ENCODE measurements at regions not wholly inside any gene's neighbourhood (a gene's known extent, or its start where the extent isn't known, plus 50 kb on each side); places are given as distances from the start of the nearest gene placed in this dataset.

GRCh38 chr17:59456923-59457615 lies 108.3 kb upstream of the DHX40 start:
- Histone ChIP-seq H3K9me2 (replicated peaks; ENCODE audit: insufficient read depth) (no peaks in the 10 kb centered on the region), H2AFZ (no peak overlapping the region), H3K27ac (no peak overlapping the region), H3K4me1 (ENCODE audit: insufficient read depth) (no peaks in the 10 kb centered on the region), H3K79me2 (no peaks in the 10 kb centered on the region), H3K9me3 (ENCODE audit: low read depth) (no peaks in the 10 kb centered on the region), H4K20me1 (ENCODE audit: insufficient read depth, poor library complexity, severe bottlenecking) (no peaks in the 10 kb centered on the region), H3K27me3 (no peaks in the 10 kb centered on the region), H3K4me2 (no peak overlapping the region), H3K36me3 (replicated peaks; ENCODE audit: insufficient read depth, low read depth) (no peaks in the 10 kb centered on the region), H3K4me3 (no peak overlapping the region)
- 80% methylated on average over 5 of the region's 5 CpGs for WGBS (ENCODE audit: low lambda C conversion rate, missing lambda C conversion rate)
- DNase-seq (ENCODE audit: low spot score) = no peak
- TF ChIP-seq EZH2 (IDR thresholded peaks at IDR 0.05; ENCODE audit: borderline replicate concordance) = no peak
- no peak for TF ChIP-seq CTCF (IDR thresholded peaks at IDR 0.05; ENCODE audit: poor library complexity)
- TF ChIP-seq EZH2phosphoT487 (IDR thresholded peaks at IDR 0.05; ENCODE audit: low read depth, severe bottlenecking, unreplicated experiment) = no peak

GRCh38 chr17:59462385-59462784 lies 103.0 kb upstream of the DHX40 start:
- Histone ChIP-seq H3K9me3 (ENCODE audit: low read depth) (no peaks in the 10 kb centered on the region), H2AFZ (no peak overlapping the region), H3K9me2 (replicated peaks; ENCODE audit: insufficient read depth) (no peaks in the 10 kb centered on the region), H3K4me2 (no peak overlapping the region), H3K36me3 (replicated peaks; ENCODE audit: insufficient read depth, low read depth) (no peaks in the 10 kb centered on the region), H3K27me3 (no peaks in the 10 kb centered on the region), H3K4me1 (ENCODE audit: insufficient read depth) (no peaks in the 10 kb centered on the region), H3K4me3 (no peak overlapping the region), H3K79me2 (no peaks in the 10 kb centered on the region), H4K20me1 (ENCODE audit: insufficient read depth, poor library complexity, severe bottlenecking) (no peaks in the 10 kb centered on the region), H3K27ac (no peak overlapping the region)
- 89% methylated on average over 4 of the region's 4 CpGs for WGBS (ENCODE audit: low lambda C conversion rate, missing lambda C conversion rate)
- DNase-seq (ENCODE audit: low spot score) = no peak
- TF ChIP-seq EZH2phosphoT487 (IDR thresholded peaks at IDR 0.05; ENCODE audit: low read depth, severe bottlenecking, unreplicated experiment) (no peak), CTCF (IDR thresholded peaks at IDR 0.05; ENCODE audit: poor library complexity) (no peak), EZH2 (IDR thresholded peaks at IDR 0.05; ENCODE audit: borderline replicate concordance) (no peak)

- Histone ChIP-seq H3K4me3 (no peak overlapping the region), H3K79me2 (no peaks in the 10 kb centered on the region), H3K27ac (no peak overlapping the region), H3K27me3 (no peaks in the 10 kb centered on the region), H3K9me2 (replicated peaks; ENCODE audit: insufficient read depth) (no peaks in the 10 kb centered on the region), H3K9me3 (ENCODE audit: low read depth) (no peaks in the 10 kb centered on the region), H4K20me1 (ENCODE audit: insufficient read depth, poor library complexity, severe bottlenecking) (no peaks in the 10 kb centered on the region), H3K36me3 (replicated peaks; ENCODE audit: insufficient read depth, low read depth) (no peaks in the 10 kb centered on the region), H2AFZ (no peak overlapping the region), H3K4me2 (no peak overlapping the region), H3K4me1 (ENCODE audit: insufficient read depth) (no peaks in the 10 kb centered on the region)
- no peak for DNase-seq (ENCODE audit: low spot score)
- no peak for TF ChIP-seq EZH2 (IDR thresholded peaks at IDR 0.05; ENCODE audit: borderline replicate concordance)
- TF ChIP-seq CTCF (IDR thresholded peaks at IDR 0.05; ENCODE audit: poor library complexity) = no peak
- TF ChIP-seq EZH2phosphoT487 (IDR thresholded peaks at IDR 0.05; ENCODE audit: low read depth, severe bottlenecking, unreplicated experiment) = no peak
- 90% methylated on average over 5 of the region's 5 CpGs for WGBS (ENCODE audit: low lambda C conversion rate, missing lambda C conversion rate)
These were observed 101.2 kb upstream of the DHX40 start for GRCh38 chr17:59464246-59464645.

Data from hepatocyte (in vitro differentiated cells).